HL-60 (cell line): ENCODE measurements at regions not wholly inside any gene's neighbourhood (a gene's known extent, or its start where the extent isn't known, plus 50 kb on each side); places are given as distances from the start of the nearest gene placed in this dataset.

ENCODE experiments used
- DNase-seq, 2 experiments: peaks; one replicate each; pipeline ENCODE4 v3.0.0-alpha.2; 2010 to 2020; ENCODE audit warnings: low read depth in 1 of 2, low spot score in 1 of 2
- H3K27ac ChIP-seq: fragments of 250-450 bp; sonication (Bioruptor Pico); replicated peaks from 2 replicates; pipeline ENCODE4 v1.5.1; 2020; ENCODE audit warnings: mild to moderate bottlenecking, moderate library complexity
- H3K27me3 ChIP-seq: fragments of 250-450 bp; sonication (Bioruptor Pico); 2 replicates; pipeline ENCODE4 v1.5.1; 2021; ENCODE audit warnings: mild to moderate bottlenecking, moderate library complexity; ENCODE audit not compliant: insufficient read depth, poor library complexity, severe bottlenecking
- H3K4me3 ChIP-seq: replicated peaks from 2 replicates; pipeline ENCODE4 v1.5.1; 2011; ENCODE audit warnings: mild to moderate bottlenecking, control low read depth, low read length; ENCODE audit not compliant: insufficient read depth
- CTCF ChIP-seq: IDR thresholded peaks from one replicate; pipeline ENCODE4 v1.5.1; 2011; ENCODE audit warnings: low read length, control low read depth, inconsistent platforms; ENCODE audit not compliant: insufficient read depth
- GABPA ChIP-seq: IDR thresholded peaks from 2 replicates; pipeline ENCODE4 v1.6.1; 2012; ENCODE audit warnings: low read depth
- POLR2AphosphoS5 ChIP-seq: IDR thresholded peaks from 2 replicates; pipeline ENCODE4 v1.6.1; 2012; ENCODE audit warnings: low read depth
- REST ChIP-seq: IDR thresholded peaks from 2 replicates; pipeline ENCODE4 v1.6.1; 2012; ENCODE audit warnings: low read depth; ENCODE audit not compliant: insufficient replicate concordance
- SPI1 ChIP-seq: IDR thresholded peaks from 2 replicates; pipeline ENCODE4 v1.6.1; 2012; ENCODE audit warnings: low read depth, mild to moderate bottlenecking, borderline replicate concordance

GRCh38 chr11:120025606-120026335 is 112.1 kb downstream of the TRIM29 start:
- TF ChIP-seq CTCF (no peak), GABPA (no peak), POLR2AphosphoS5 (no peak), SPI1 (no peak), REST (no peak)
- H3K4me3 ChIP-seq, result no peak overlapping the region
- no peak overlapping the region for H3K27ac ChIP-seq
- no peak for DNase-seq
- no peaks in the 10 kb centered on the region for H3K27me3 ChIP-seq

- H3K4me3 ChIP-seq, result no peak overlapping the region
- H3K27ac ChIP-seq, result no peak overlapping the region
- TF ChIP-seq GABPA (no peak), CTCF (no peak), POLR2AphosphoS5 (no peak), REST (no peak), SPI1 (no peak)
- DNase-seq, result no peak
- no peaks in the 10 kb centered on the region for H3K27me3 ChIP-seq
Measured at GRCh38 chr11:120024586-120024985, 113.3 kb downstream of the TRIM29 start.

GRCh38 chr11:120024046-120024445 is 113.9 kb downstream of the TRIM29 start:
- no peak for DNase-seq
- TF ChIP-seq GABPA (no peak), CTCF (no peak), REST (no peak), POLR2AphosphoS5 (no peak), SPI1 (no peak)
- Histone ChIP-seq H3K27me3 (no peaks in the 10 kb centered on the region), H3K4me3 (no peak overlapping the region), H3K27ac (no peak overlapping the region)
